Neuron (in vitro differentiated cells): ENCODE measurements at regions not wholly inside any gene's neighbourhood (a gene's known extent, or its start where the extent isn't known, plus 50 kb on each side); places are given as distances from the start of the nearest gene placed in this dataset.

ENCODE experiments used
- H2AFZ ChIP-seq: one replicate; pipeline ENCODE4 v1.6.1; 2013; ENCODE audit warnings: low read depth, mild to moderate bottlenecking, inconsistent platforms, low read length, moderate library complexity
- H3K27me3 ChIP-seq: one replicate; pipeline ENCODE4 v1.6.1; 2013; ENCODE audit warnings: low read length; ENCODE audit not compliant: insufficient read depth
- H3K36me3 ChIP-seq: one replicate; pipeline ENCODE4 v1.6.1; 2013; ENCODE audit warnings: low read length; ENCODE audit not compliant: insufficient read depth
- H3K4me1 ChIP-seq: one replicate; pipeline ENCODE4 v1.6.1; 2013; ENCODE audit warnings: low read length; ENCODE audit not compliant: insufficient read depth
- H3K4me3 ChIP-seq: 2 replicates; pipeline ENCODE4 v1.5.1; 2013; ENCODE audit warnings: mild to moderate bottlenecking, low read length, moderate library complexity
- H3K9me3 ChIP-seq: one replicate; pipeline ENCODE4 v1.6.1; 2013; ENCODE audit warnings: low read length

DNA sequence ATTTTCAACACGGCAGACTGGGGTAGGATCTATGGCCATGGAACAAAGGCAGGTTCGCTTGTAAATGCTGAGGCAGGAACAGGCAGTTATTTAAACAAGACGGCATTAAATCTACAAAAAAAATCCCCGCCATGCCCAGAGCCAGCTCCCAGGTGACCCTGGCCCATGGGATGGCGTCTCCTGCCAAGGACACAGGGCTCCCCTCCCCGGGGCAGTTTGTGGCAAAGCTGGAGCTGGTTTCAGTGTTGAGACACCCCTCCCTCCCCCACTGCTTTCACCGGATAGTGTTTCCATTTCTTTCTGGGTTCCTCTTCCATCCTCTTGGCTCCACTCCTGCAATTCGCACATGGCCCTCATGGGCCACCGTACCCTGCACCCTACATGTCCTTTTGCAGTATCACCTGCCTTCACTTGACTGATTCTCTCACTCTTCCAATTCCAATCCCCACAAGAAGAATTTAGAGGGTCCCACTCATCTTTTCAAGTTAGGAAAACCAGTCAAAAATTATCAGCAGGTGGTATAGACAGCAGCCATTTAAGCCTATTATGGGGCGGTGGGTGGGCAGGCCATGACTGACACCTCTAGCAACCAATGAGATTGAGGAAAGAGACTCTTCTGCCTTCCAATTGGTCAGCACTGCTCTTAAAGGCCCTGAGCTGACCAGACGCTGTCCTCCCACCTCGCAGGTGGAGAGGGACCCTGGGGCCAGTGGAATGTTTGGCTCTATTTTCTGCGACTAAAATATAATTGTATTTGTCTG, 52.0 kb downstream of the OLIG1 start:
- Histone ChIP-seq H3K9me3 (no peaks in the 10 kb centered on the region), H3K4me1 (peaks cover 13% of the 10 kb centered on the region), H3K4me3 (no peak overlapping the region), H3K36me3 (no peaks in the 10 kb centered on the region), H2AFZ (no peak overlapping the region), H3K27me3 (peaks cover 40% of the 10 kb centered on the region)

DNA sequence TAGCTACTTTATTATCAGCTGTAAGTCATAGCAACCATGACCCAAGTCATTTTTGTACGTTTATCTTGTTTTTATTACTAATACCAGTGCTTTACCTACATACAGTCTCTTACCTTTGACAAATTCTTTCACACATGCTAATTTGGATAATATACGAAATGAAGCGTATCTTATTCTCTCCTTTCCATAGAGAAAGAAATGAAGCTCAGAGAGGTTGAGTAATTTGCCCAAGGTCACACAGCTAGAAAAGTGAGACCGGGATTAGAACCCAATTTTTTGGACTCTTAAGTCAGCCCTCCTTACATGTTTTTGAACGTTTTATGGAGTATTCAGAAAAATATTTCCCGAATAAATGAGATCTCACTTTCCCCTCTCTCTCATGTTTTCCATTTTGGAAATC, 52.6 kb downstream of the OLIG1 start:
- no peak overlapping the region for H3K4me3 ChIP-seq
- peaks cover 34% of the 10 kb centered on the region for H3K27me3 ChIP-seq
- H2AFZ ChIP-seq: no peak overlapping the region
- no peaks in the 10 kb centered on the region for H3K9me3 ChIP-seq
- no peaks in the 10 kb centered on the region for H3K36me3 ChIP-seq
- peaks cover 16% of the 10 kb centered on the region for H3K4me1 ChIP-seq

DNA sequence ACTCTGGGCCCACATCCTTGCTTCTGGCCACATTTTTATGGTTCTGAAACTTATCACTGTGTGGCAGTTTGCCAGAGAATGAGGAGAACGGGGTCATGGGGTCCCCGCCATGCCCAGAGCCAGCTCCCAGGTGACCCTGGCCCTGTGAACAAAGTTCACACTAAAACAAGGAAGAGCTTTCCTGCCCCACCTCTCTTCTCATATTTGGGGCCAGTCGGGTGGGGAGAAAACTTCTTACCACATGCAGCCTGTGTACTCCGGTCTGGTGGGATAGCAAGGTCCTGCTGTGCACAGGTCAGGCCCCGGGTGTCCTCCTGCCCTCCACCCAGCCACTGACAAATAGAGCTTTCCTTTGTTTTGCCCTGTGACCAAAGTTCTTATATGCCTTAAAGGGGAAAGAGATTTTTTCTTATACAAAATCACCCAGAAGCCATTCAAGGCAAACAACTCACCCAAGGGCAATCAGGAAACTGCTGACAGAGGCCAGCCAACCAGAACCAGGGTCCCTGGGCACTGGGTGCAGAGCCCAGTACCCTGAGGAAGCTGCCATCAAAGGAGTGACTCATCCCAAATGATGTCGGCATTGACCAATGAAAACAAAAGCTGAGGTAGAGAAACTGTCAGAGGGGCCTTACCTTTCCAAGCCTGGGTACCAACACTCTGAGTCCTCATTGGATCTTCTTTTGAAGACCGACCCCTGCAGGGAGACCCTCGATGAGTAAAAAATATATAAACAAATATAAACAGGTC, 53.6 kb downstream of the OLIG1 start:
- no peak overlapping the region for H3K4me3 ChIP-seq
- H2AFZ ChIP-seq: no peak overlapping the region
- no peaks in the 10 kb centered on the region for H3K9me3 ChIP-seq
- peaks cover 30% of the 10 kb centered on the region for H3K27me3 ChIP-seq
- H3K4me1 ChIP-seq: peaks cover 20% of the 10 kb centered on the region
- H3K36me3 ChIP-seq: no peaks in the 10 kb centered on the region

DNA sequence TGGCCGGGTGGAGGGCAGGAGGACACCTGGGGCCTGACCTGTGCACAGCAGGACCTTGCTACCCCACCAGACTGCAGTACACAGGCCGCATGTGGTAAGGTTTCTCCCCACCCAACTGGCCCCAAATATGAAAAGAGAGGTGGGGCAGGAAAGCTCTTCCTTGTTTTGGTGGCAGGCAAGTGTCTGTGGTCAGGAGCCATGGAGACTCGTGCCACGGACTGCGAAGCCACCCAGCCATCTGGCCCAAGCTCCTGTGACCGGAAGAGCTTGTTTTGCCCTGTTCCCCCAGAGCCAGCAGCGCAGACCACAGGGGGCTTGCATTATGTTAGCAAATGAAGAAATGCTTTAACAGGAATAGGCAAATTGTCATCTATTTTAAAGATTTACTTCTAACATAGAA, 54.9 kb downstream of the OLIG1 start:
- Histone ChIP-seq H3K4me3 (no peak overlapping the region), H2AFZ (no peak overlapping the region), H3K36me3 (no peaks in the 10 kb centered on the region), H3K4me1 (peaks cover 20% of the 10 kb centered on the region), H3K9me3 (no peaks in the 10 kb centered on the region), H3K27me3 (peaks cover 30% of the 10 kb centered on the region)

DNA sequence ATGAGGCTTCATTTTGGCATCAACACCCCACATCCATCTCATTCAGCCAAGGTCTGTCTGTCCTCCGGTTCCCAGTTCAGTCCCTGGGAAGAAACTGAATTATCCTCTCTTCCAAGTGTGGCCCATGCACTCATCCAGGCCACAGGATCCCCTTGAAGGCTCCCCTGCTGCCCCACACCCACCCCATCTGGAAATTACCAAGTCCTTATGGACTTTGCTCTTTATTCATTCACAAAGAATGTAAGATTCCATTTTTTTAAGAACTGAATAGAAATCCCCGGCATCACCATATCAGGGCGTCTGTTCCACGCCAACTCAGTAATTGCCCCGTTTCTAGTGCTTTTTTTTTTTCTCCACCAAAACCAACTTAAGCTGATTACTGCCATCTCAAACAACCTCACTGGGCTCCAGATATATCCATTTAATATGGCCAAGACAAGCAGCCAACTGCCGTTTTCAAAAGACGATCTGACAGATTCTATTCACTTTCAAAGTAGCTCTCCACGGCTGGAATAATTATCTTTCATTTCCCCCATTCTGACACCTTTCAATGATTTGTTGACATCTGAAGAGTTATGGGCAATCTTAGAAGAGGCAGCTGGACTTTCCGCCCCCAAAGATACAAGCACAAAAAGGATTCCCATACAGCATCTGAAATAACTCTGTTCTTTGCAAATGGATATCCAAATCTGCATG, 55.9 kb downstream of the OLIG1 start:
- H2AFZ ChIP-seq: no peak overlapping the region
- no peaks in the 10 kb centered on the region for H3K36me3 ChIP-seq
- H3K4me3 ChIP-seq: no peak overlapping the region
- peaks cover 30% of the 10 kb centered on the region for H3K27me3 ChIP-seq
- no peaks in the 10 kb centered on the region for H3K9me3 ChIP-seq
- peaks cover 20% of the 10 kb centered on the region for H3K4me1 ChIP-seq

DNA sequence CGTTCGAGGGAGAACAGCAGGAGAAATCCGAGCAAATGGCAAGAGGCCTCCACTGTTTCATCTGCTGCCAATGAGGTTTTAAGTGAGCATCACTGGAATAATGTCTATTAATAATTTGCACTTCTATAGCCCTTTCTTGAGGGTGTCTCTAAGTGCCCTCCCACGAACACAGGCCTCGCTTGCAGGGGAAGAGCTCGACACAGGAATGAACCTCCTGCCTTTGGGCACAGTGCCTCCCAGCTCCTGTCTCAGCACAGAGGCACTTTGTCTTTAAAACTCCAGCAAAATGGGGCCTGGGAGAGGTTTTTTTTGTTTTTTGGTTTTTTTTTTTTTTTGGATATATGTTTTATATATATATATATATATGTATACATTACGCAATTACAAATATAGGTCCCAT, 56.6 kb downstream of the OLIG1 start:
- H3K4me1 ChIP-seq: peaks cover 20% of the 10 kb centered on the region
- H3K36me3 ChIP-seq: no peaks in the 10 kb centered on the region
- H3K9me3 ChIP-seq: no peaks in the 10 kb centered on the region
- H2AFZ ChIP-seq: no peak overlapping the region
- no peak overlapping the region for H3K4me3 ChIP-seq
- peaks cover 30% of the 10 kb centered on the region for H3K27me3 ChIP-seq

DNA sequence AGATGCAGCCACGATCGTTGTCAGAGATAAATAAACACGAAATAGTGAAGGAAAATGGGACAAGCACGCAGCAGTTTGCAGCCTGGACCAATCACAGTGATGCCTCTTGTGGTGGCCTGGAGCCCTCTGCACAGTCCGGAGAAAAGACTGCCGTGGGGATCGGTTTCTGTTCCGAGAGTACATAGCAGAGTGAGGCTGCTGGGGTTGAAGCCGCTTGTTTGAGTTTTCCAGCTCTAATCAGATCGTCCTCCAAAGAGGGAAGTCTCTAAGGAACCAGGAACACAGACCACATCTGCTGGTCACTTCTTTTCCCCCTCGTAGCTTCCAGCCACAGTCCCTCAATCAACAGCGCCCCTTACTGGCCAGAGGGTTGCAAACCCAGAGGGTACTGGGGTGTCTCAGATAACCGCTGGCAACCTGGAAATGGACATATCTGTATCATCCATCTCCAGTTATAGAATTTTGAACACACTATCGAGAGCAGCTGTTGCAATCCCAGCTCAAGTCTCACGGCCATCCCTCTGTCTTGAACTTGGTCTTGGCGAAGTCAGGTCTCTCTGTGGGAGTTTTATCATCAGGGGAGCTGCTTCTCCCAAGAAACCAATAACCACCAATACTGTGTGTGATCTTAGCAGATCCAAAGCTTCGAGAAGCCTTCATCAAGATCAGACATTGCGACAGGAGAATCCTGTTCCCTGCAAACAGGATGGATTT, 57.4 kb downstream of the OLIG1 start:
- peaks cover 30% of the 10 kb centered on the region for H3K27me3 ChIP-seq
- H3K36me3 ChIP-seq: no peaks in the 10 kb centered on the region
- no peak overlapping the region for H3K4me3 ChIP-seq
- no peaks in the 10 kb centered on the region for H3K9me3 ChIP-seq
- no peak overlapping the region for H2AFZ ChIP-seq
- peaks cover 20% of the 10 kb centered on the region for H3K4me1 ChIP-seq

DNA sequence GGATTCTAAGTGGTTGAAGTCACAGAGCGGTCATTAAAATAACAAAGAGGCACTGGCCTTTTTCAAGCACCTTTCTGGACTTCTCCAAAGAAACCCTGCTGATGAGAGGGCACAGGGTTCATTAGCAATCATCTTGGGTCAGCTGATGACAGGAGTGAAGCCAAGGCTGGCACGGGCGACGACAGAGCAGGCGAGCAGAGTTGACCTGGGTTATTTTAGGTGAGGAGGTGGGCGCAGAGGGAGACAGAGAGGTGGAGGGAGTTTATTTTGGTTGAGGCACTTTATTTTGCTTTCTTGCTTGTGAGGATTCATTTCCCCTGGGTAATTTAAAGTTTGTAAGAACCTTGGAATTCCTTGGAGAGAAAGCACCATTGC, 57.9 kb downstream of the OLIG1 start:
- Histone ChIP-seq H3K4me1 (peaks cover 20% of the 10 kb centered on the region), H3K9me3 (no peaks in the 10 kb centered on the region), H3K36me3 (no peaks in the 10 kb centered on the region), H2AFZ (no peak overlapping the region), H3K4me3 (no peak overlapping the region), H3K27me3 (peaks cover 30% of the 10 kb centered on the region)

DNA sequence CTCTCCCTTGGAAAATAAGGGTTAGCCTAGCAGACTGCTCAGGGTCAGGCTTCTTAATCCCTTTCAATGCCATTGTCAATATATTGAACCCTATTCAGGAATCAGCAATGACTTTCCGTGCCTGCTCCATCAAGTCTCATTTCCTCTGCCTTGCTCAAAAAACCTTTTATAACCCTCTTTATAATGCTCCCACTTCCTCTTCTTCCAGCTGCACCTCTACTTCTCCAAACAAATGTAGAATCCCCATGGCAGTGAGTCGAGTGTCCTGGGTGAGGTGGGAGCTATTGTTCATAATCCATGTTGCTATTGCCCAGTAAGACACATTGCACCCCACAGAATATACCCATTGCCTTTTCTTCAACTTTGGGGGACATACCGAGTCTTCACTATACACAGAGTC, 58.6 kb downstream of the OLIG1 start:
- Histone ChIP-seq H3K4me1 (peaks cover 20% of the 10 kb centered on the region), H3K9me3 (no peaks in the 10 kb centered on the region), H2AFZ (no peak overlapping the region), H3K36me3 (no peaks in the 10 kb centered on the region), H3K27me3 (peaks cover 23% of the 10 kb centered on the region), H3K4me3 (no peak overlapping the region)

DNA sequence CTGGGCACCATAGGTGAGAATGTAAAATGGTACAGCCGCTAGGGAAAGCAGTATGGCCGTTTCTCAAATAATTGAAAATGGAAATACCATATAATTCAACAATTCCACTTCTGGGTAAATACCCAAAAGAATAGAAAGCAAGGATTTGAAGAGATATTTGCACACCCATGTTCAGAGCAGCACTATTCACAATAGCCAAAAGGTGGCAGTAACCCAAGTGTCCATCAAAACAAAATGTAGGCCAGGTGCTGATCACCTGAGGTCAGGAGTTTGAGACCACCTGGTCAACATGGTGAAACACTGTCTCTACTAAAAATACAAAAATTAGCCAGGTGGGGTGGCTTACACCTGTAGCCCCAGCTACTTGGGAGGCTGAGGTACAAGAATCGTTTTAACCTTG, 62.1 kb downstream of the OLIG1 start:
- H3K4me3 ChIP-seq: no peak overlapping the region
- H2AFZ ChIP-seq: no peak overlapping the region
- no peaks in the 10 kb centered on the region for H3K9me3 ChIP-seq
- peaks cover 7% of the 10 kb centered on the region for H3K27me3 ChIP-seq
- peaks cover 6% of the 10 kb centered on the region for H3K4me1 ChIP-seq
- no peaks in the 10 kb centered on the region for H3K36me3 ChIP-seq

DNA sequence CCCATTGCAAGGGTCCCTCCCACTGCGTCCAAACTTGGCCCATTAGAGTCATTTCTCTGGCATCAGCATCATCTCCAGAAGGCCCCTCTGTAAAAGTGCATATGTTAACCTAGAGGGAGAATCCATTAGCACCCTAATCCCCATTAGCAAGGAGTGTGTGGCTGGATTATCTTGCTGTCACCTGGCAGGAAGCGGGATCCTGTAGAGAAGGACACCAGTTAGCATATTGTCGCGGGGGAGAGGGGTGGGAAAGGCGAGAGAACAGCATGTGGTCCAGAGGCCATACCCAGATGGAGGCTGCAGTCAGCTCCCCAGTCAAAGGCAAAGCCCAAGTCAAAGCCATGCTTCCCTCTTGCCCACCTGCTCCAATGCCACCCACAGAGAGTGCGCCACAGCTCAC, 64.0 kb downstream of the OLIG1 start:
- no peaks in the 10 kb centered on the region for H3K36me3 ChIP-seq
- H3K4me3 ChIP-seq: no peak overlapping the region
- no peak overlapping the region for H2AFZ ChIP-seq
- peaks cover 4% of the 10 kb centered on the region for H3K27me3 ChIP-seq
- H3K9me3 ChIP-seq: no peaks in the 10 kb centered on the region
- no peaks in the 10 kb centered on the region for H3K4me1 ChIP-seq

DNA sequence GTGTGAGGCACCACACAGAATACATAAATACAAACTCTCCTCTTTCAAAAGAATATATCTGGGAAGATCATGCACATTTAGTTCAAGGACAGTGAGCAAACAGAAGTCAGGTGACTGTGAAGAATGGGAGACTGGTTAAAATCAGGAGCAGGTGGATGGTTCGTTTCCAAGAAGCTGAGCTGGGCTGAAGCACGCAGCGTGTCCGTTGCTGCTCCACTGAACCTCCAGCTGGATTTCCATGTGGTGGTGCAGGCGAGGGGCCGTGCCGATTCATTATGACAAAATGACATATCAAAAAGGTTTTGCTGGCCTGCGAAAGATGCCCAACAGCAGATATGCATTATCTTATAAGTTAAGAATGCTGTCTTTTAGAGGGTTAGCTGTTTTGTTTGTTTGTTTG, 66.0 kb downstream of the OLIG1 start:
- H3K4me3 ChIP-seq: no peak overlapping the region
- H3K4me1 ChIP-seq: no peaks in the 10 kb centered on the region
- no peaks in the 10 kb centered on the region for H3K36me3 ChIP-seq
- H3K9me3 ChIP-seq: no peaks in the 10 kb centered on the region
- peaks cover 4% of the 10 kb centered on the region for H3K27me3 ChIP-seq
- no peak overlapping the region for H2AFZ ChIP-seq
